ENCODE measurements at regions not wholly inside any gene's neighbourhood (a gene's known extent, or its start where the extent isn't known, plus 50 kb on each side); places are given as distances from the start of the nearest gene placed in this dataset.

DNA sequence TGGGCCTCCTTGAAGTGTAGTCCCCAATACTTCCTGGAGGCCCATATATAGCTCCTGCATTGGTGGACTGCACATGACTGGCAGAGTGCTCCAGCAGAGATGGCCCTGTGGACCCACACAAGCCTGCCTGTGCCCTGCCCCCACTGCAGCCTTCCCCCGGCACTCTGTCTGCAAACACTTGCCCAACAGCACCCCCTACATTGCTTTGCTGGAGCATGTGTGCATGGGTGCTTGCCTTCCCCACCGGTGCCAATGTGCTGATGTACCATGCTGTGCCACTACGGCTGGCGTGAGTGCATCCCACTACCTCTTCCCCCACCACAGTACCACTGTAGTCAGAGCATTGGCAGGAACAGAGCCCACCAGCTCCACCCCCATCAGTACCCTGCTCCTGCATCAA, 563.6 kb upstream of the CTNND2 start:
- Mint-ChIP-seq H3K4me1 (no peaks in the 10 kb centered on the region), H3K9me3 (peaks cover 26 to 35% of the 10 kb centered on the region in 2 experiments; a peak in 4 of 5 replicates), H3K4me3 (no peak overlapping the region), H3K36me3 (ENCODE audit: insufficient read depth in 1 of 3, low read depth in 3 of 3) (peaks cover 15 to 31% (median 20%) of the 10 kb centered on the region in 3 experiments), H3K27ac (no peak overlapping the region; a peak in 1 of 7 replicates), H3K27me3 (ENCODE audit: low read depth) (no peaks in the 10 kb centered on the region)
- Histone ChIP-seq H3K27me3 (ENCODE audit: insufficient read depth, low read length) (no peaks in the 10 kb centered on the region), H3K23me2 (ENCODE audit: insufficient read length, low read depth, low read length, poor library complexity, severe bottlenecking) (no peaks in the 10 kb centered on the region), H2BK15ac (ENCODE audit: low read depth, low read length) (no peak overlapping the region), H2BK12ac (ENCODE audit: insufficient read length, low read depth, low read length) (no peak overlapping the region), H2AK5ac (ENCODE audit: insufficient read length, low read length) (no peak overlapping the region), H3K27ac (ENCODE audit: insufficient read length, low read depth, low read length) (no peak overlapping the region), H2AFZ (ENCODE audit: low read length) (no peak overlapping the region), H3K9me3 (ENCODE audit: control insufficient read depth, low read depth, low read length) (no peaks in the 10 kb centered on the region), H3K18ac (ENCODE audit: insufficient read length, low read depth, low read length) (no peak overlapping the region), H3K14ac (ENCODE audit: insufficient read depth, low read length) (no peak overlapping the region), H4K5ac (ENCODE audit: insufficient read length, low read depth, low read length) (no peak overlapping the region), H3T11ph (ENCODE audit: low read length) (no peak overlapping the region), H3K56ac (ENCODE audit: insufficient read length, low read depth, low read length) (no peak overlapping the region), H4K20me1 (ENCODE audit: control insufficient read depth, insufficient read depth, insufficient read length) (no peaks in the 10 kb centered on the region), H3K4ac (ENCODE audit: low read depth, low read length) (no peak overlapping the region), H4K8ac (replicated peaks; ENCODE audit: insufficient read length, low read depth, low read length) (no peak overlapping the region), H3K4me2 (ENCODE audit: insufficient read depth, insufficient read length, low read length) (no peak overlapping the region), H2BK5ac (ENCODE audit: insufficient read length, low read length) (no peak overlapping the region), H3K79me1 (ENCODE audit: insufficient read depth, low read depth, low read length, poor library complexity, severe bottlenecking) (no peaks in the 10 kb centered on the region), H3K23ac (ENCODE audit: insufficient read length, low read depth, low read length) (no peak overlapping the region), H3K79me2 (ENCODE audit: insufficient read depth, low read length) (no peaks in the 10 kb centered on the region), H3K4me1 (ENCODE audit: insufficient read depth, low read length) (no peaks in the 10 kb centered on the region), H3K9ac (ENCODE audit: extremely low read depth, insufficient read length, low read length) (no peak overlapping the region), H2BK120ac (ENCODE audit: low read depth, low read length, poor library complexity, severe bottlenecking) (no peak overlapping the region), H4K91ac (ENCODE audit: insufficient read length, low read depth, low read length) (no peak overlapping the region), H2BK20ac (ENCODE audit: low read depth, low read length, poor library complexity, severe bottlenecking) (no peak overlapping the region)
- no peak for DNase-seq
- TF ChIP-seq, protein P1, sequence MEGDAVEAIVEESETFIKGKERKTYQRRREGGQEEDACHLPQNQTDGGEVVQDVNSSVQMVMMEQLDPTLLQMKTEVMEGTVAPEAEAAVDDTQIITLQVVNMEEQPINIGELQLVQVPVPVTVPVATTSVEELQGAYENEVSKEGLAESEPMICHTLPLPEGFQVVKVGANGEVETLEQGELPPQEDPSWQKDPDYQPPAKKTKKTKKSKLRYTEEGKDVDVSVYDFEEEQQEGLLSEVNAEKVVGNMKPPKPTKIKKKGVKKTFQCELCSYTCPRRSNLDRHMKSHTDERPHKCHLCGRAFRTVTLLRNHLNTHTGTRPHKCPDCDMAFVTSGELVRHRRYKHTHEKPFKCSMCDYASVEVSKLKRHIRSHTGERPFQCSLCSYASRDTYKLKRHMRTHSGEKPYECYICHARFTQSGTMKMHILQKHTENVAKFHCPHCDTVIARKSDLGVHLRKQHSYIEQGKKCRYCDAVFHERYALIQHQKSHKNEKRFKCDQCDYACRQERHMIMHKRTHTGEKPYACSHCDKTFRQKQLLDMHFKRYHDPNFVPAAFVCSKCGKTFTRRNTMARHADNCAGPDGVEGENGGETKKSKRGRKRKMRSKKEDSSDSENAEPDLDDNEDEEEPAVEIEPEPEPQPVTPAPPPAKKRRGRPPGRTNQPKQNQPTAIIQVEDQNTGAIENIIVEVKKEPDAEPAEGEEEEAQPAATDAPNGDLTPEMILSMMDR (conservative IDR thresholded peaks at IDR 0.05): no peak
- no CpG with 5 or more reads among the region's 4 CpGs for WGBS (ENCODE audit: extremely low coverage, insufficient read length, low lambda C conversion rate)
